IPS DF 19.7 (cell line): ENCODE measurements at regions not wholly inside any gene's neighbourhood (a gene's known extent, or its start where the extent isn't known, plus 50 kb on each side); places are given as distances from the start of the nearest gene placed in this dataset.

ENCODE experiments used
- DNase-seq: peaks from one replicate; pipeline ENCODE4 v3.0.0-alpha.2; 2013; ENCODE audit warnings: low read depth, low spot score

- DNase-seq, result no peak
Measured at GRCh38 chr3:106212665-106213222, 343.9 kb upstream of the CBLB start.

GRCh38 chr3:106213954-106214353 lies 345.1 kb upstream of the CBLB start:
- no peak for DNase-seq

- no peak for DNase-seq
Measured at GRCh38 chr3:106214641-106215040, 345.8 kb upstream of the CBLB start.

GRCh38 chr3:106215047-106215446 lies 346.2 kb upstream of the CBLB start:
- DNase-seq, result no peak

GRCh38 chr3:106217745-106218144 lies 348.9 kb upstream of the CBLB start:
- no peak for DNase-seq

GRCh38 chr3:106227068-106227467 lies 358.3 kb upstream of the CBLB start:
- no peak for DNase-seq

- no peak for DNase-seq
Measured at GRCh38 chr3:106228271-106228670, 359.5 kb upstream of the CBLB start.

- DNase-seq, result no peak
Measured at GRCh38 chr3:106229495-106230278, 360.9 kb upstream of the CBLB start.

GRCh38 chr3:106231086-106231485 lies 362.3 kb upstream of the CBLB start:
- DNase-seq, result no peak

- DNase-seq, result no peak
Measured at GRCh38 chr3:106232956-106233355, 364.1 kb upstream of the CBLB start.

GRCh38 chr3:106239195-106239697 lies 370.4 kb upstream of the CBLB start:
- no peak for DNase-seq

- no peak for DNase-seq
Measured at GRCh38 chr3:106241593-106241992, 372.8 kb upstream of the CBLB start.

- DNase-seq, result no peak
Measured at GRCh38 chr3:106242781-106243180, 374.0 kb upstream of the CBLB start.

GRCh38 chr3:106245400-106245799 lies 376.6 kb upstream of the CBLB start:
- no peak for DNase-seq

GRCh38 chr3:106247902-106248684 lies 379.3 kb upstream of the CBLB start:
- DNase-seq, result no peak

- DNase-seq, result no peak
Measured at GRCh38 chr3:106249159-106249558, 380.3 kb upstream of the CBLB start.

- DNase-seq, result no peak
Measured at GRCh38 chr3:106249981-106250380, 381.2 kb upstream of the CBLB start.

- DNase-seq, result no peak
Measured at GRCh38 chr3:106251160-106251892, 382.5 kb upstream of the CBLB start.

- DNase-seq, result no peak
Measured at GRCh38 chr3:106255870-106256248, 387.0 kb upstream of the CBLB start.

- no peak for DNase-seq
Measured at GRCh38 chr3:106256249-106256957, 387.6 kb upstream of the CBLB start.

- DNase-seq, result no peak
Measured at GRCh38 chr3:106257172-106257571, 388.4 kb upstream of the CBLB start.
